Dedifferentiated amniotic fluid mesenchymal stem cell (primary cell): ENCODE measurements at regions not wholly inside any gene's neighbourhood (a gene's known extent, or its start where the extent isn't known, plus 50 kb on each side); places are given as distances from the start of the nearest gene placed in this dataset.

Experiments used
- DNase-seq: peaks from one replicate; pipeline ENCODE4 v3.0.0-alpha.2; 2016; ENCODE audit errors: extremely low spot score

GRCh38 chr1:87274851-87275250 is 53.8 kb upstream of the LMO4 start:
- no peak for DNase-seq

- no peak for DNase-seq
These were observed 49.7 kb upstream of the LMO4 start for GRCh38 chr1:87278825-87279535.
